ENCODE measurements at regions not wholly inside any gene's neighbourhood (a gene's known extent, or its start where the extent isn't known, plus 50 kb on each side); places are given as distances from the start of the nearest gene placed in this dataset.

DNA sequence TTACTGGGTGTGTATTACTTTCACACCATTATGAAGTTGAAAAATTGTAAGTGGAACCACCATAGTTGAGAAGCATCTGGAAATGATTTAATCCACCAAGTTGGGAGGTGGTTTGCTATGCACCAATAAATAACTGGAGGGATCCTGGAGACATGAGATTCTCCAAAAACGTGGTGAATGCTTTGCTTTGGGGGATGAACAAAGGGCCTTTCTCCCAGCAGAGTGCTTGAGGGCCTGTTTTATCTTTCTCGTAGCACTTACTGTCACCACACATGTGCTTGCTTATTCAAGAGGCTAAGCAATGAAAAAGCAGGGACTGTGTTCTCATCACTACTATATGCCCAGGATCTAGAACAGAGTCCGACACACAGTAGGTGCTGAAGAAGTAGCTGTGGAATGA is 371.1 kb downstream of the DHX35 start:
- no peak for DNase-seq

DNA sequence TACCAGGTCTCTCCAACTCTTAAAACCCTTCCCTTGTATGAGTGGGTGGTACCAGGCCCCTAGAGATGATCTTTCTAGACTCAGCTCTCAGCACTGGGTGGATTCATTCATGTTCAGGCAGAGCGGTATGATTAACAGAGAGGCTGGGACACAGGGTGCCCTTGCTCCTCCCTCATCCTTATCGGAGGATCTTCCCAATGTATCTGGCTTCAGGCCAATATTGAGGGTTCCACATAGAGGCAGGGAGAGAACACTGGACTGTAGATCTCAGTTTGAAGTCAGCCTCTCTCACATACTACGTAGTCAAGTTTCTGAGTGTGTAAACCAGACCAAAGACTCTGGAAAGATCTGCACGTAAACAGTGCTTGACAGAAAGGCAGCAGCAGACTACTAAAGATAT is 366.2 kb downstream of the DHX35 start:
- no peak for DNase-seq

GRCh38 chr20:39326050-39326449 is 363.9 kb downstream of the DHX35 start:
- no peak for DNase-seq

- no peak for DNase-seq
These were observed 356.8 kb downstream of the DHX35 start for GRCh38 chr20:39318911-39319310.

DNA sequence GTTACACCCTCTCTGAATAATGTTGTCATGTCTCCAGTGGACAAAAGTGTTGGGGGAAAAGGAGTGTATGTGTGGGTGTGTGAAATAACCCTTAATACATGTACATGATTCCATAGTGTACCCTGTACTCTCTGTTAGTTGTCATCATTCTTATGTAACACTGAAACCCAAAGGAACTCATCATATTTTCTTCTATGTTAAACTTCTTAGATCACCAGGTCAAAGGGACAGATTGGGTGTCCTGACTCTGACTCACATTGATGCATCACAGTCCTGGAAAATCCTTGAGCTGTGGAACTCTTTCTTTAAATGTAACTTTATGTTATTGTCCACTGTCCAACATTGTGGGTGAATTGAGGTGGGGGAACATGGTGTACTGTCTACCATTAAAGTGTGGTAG is 350.5 kb downstream of the DHX35 start:
- DNase-seq = no peak

DNA sequence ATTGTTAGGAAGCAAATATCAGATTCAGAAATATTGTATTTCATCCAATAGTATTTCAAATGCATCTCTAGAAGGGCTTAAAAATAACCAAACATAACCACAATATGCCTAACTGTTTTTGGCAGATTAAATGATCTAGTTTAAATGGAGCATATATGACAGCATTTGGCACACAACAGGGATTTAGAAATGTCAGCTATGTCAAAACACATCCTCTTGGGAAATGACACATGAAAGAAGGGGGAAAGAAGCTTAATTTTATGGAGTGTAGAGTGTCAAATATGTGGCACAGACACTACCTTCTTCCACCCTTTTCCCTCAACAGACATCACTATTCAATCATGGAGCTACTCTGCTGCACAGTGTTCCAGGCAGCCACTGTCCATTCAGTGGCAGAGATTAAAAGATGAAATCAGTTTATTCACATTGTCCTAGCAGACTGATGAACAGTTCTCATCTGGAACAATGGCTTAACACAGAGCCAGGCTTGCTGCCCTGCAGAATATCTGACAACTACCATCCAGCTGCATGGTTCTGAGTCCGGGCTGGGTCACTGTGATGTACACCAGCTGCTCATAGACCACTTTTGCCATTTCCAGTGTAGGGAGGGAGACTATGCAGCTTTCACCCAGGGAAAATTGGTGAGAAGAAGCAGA is 349.8 kb downstream of the DHX35 start:
- no peak for DNase-seq

- DNase-seq = peak; percentile 30
These were observed 348.3 kb downstream of the DHX35 start for GRCh38 chr20:39310363-39310995.

GRCh38 chr20:39309458-39309857 is 347.3 kb downstream of the DHX35 start:
- no peak for DNase-seq

- DNase-seq = no peak
These were observed 340.2 kb downstream of the DHX35 start for GRCh38 chr20:39302312-39302711.

GRCh38 chr20:39299783-39300182 is 337.6 kb downstream of the DHX35 start:
- no peak for DNase-seq

- no peak for DNase-seq
These were observed 336.7 kb downstream of the DHX35 start for GRCh38 chr20:39298571-39299506.

DNA sequence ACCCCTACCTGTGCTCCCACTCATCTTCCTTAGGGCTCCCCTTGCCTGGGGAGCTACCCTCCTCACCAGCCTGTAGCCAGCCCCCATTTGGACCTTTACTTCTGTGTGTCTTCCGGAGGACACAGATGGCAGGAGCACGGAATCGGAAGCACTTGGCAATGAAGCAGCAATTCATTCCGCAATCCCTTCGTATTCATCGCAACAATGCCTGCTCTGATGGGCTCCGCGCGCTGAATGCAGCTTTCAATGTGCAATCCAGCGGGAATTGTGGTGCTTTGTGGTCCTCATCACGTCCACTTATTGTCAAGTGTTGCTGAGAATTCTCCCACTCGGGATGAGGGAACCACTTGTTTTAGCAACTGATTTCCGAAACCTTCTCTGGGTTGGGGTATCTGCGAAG is 336.0 kb downstream of the DHX35 start:
- no peak for DNase-seq

GRCh38 chr20:39295301-39295700 is 333.2 kb downstream of the DHX35 start:
- no peak for DNase-seq

DNA sequence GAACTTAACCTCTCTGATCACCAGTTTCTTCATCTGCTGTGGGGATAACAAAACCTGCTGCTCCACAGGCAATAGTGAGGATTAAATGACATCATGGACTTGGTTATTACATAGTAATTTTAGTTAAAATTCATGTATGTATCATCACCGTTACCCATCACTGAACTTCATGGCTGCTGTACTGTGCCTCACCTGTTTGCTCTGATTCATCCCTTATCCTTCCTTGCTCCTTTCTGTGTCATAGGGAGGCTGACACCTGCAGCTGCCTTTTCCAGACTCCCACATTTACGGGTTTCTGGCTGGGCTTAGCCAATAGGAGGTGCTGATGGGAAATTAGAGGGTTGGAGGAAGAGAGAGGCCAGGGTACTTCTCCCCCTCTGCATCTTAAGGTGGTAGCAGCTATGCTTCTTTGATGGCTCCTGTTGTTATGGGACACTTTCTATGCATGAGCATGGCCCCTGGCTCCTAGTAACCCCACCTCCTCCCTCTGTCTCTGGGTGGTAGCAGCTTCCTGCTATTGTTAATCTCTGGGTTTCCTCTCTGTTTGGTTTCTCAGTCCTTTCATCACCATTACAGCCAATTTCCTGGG is 332.1 kb downstream of the DHX35 start:
- DNase-seq = no peak

GRCh38 chr20:39292193-39292736 is 330.1 kb downstream of the DHX35 start:
- DNase-seq = no peak

DNA sequence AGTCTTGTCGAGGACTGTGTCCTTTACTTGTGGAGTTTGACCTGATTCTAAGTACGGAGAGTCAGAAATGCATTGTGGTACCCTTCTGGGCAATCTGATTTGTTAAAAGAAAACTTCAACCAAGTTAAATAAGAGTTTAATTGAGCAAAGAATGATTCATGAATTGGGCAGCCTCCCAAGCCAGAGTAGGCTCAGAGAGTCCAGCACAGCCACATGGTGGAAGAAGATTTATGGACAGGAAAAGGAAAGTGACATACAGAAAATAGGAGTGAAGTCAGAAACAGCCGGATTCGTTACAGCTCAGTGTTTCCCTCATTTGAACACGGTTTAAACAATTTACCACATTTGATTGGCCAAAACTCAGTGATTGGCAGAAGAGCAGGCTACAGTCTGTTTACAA is 329.2 kb downstream of the DHX35 start:
- DNase-seq = no peak

GRCh38 chr20:39290575-39290974 is 328.4 kb downstream of the DHX35 start:
- no peak for DNase-seq

GRCh38 chr20:39289831-39290230 is 327.7 kb downstream of the DHX35 start:
- no peak for DNase-seq

- DNase-seq = peak; percentile 9
These were observed 327.2 kb downstream of the DHX35 start for GRCh38 chr20:39289316-39289715.

GRCh38 chr20:39283464-39283863 is 321.3 kb downstream of the DHX35 start:
- no peak for DNase-seq

GRCh38 chr20:39282619-39283092 is 320.5 kb downstream of the DHX35 start:
- DNase-seq = no peak

GRCh38 chr20:39280875-39281274 is 318.7 kb downstream of the DHX35 start:
- no peak for DNase-seq

- no peak for DNase-seq
These were observed 316.2 kb downstream of the DHX35 start for GRCh38 chr20:39278230-39278788.
